IgD-negative memory B cell (primary cell): ENCODE measurements at regions not wholly inside any gene's neighbourhood (a gene's known extent, or its start where the extent isn't known, plus 50 kb on each side); places are given as distances from the start of the nearest gene placed in this dataset.
A peak's percentile ranks its signal among the peaks of the same experiment; 100 is the strongest.

Experiments
- H3K27ac Mint-ChIP-seq, 3 donors: one replicate each; pipeline ENCODE4 v1.8.0; 2020 to 2022; ENCODE audit warnings: mild to moderate bottlenecking in 3 of 3, mixed read lengths in 3 of 3, moderate library complexity in 1 of 3
- H3K27me3 Mint-ChIP-seq: one replicate; pipeline ENCODE4 v1.8.0; 2021; ENCODE audit warnings: mixed read lengths
- H3K36me3 Mint-ChIP-seq: one replicate; pipeline ENCODE4 v1.8.0; 2020; ENCODE audit warnings: mild to moderate bottlenecking, mixed read lengths
- H3K4me1 Mint-ChIP-seq, 3 donors: one replicate each; pipeline ENCODE4 v1.8.0; 2020 to 2022; ENCODE audit warnings: mixed read lengths in 3 of 3, mild to moderate bottlenecking in 1 of 3
- H3K4me3 Mint-ChIP-seq, 4 donors: one replicate each; pipeline ENCODE4 v1.8.0; 2020 to 2022; ENCODE audit warnings: mild to moderate bottlenecking in 4 of 4, mixed read lengths in 4 of 4, moderate library complexity in 3 of 4
- H3K9me3 Mint-ChIP-seq, 3 donors: one replicate each; pipeline ENCODE4 v1.8.0; 2020 to 2021; ENCODE audit warnings: mixed read lengths in 3 of 3, mild to moderate bottlenecking in 1 of 3

GRCh38 chrX:131778269-131779218, 234.7 kb downstream of the OR13H1 start:
- Mint-ChIP-seq H3K4me1 (peaks cover 4 to 7% (median 7%) of the 10 kb centered on the region in 3 donors), H3K27ac (peak overlapping the region; percentile 85 to 96 (median 95))

GRCh38 chrX:131779306-131779705, 235.4 kb downstream of the OR13H1 start:
- Mint-ChIP-seq H3K4me3 (peak overlapping the region; percentile 89 to 96 (median 92)), H3K27ac (peak overlapping the region; percentile 47 to 96 (median 85)), H3K27me3 (peaks cover 3% of the 10 kb centered on the region), H3K4me1 (peaks cover 4 to 9% (median 7%) of the 10 kb centered on the region in 3 donors), H3K9me3 (no peaks in the 10 kb centered on the region), H3K36me3 (no peaks in the 10 kb centered on the region)

More at GRCh38 chrX:131778269-131779218, 234.7 kb downstream of the OR13H1 start:
- Mint-ChIP-seq H3K36me3 (no peaks in the 10 kb centered on the region), H3K9me3 (no peaks in the 10 kb centered on the region), H3K4me3 (peak overlapping the region; percentile 89 to 96 (median 92)), H3K27me3 (peaks cover 3% of the 10 kb centered on the region)

- Mint-ChIP-seq H3K36me3 (no peaks in the 10 kb centered on the region), H3K4me3 (peak overlapping the region in 2 of 4 donors; percentile 91 to 96), H3K9me3 (no peaks in the 10 kb centered on the region), H3K4me1 (peaks cover 4 to 10% (median 7%) of the 10 kb centered on the region in 3 donors), H3K27me3 (peaks cover 3% of the 10 kb centered on the region), H3K27ac (peak overlapping the region; percentile 47 to 96 (median 85))
Measured at GRCh38 chrX:131779741-131780140, 235.9 kb downstream of the OR13H1 start.

- no peak overlapping the region for H3K27ac Mint-ChIP-seq
- H3K4me3 Mint-ChIP-seq, result no peak overlapping the region
- H3K4me1 Mint-ChIP-seq, result peaks cover 4 to 10% (median 7%) of the 10 kb centered on the region in 3 donors
- peaks cover 3% of the 10 kb centered on the region for H3K27me3 Mint-ChIP-seq
- no peaks in the 10 kb centered on the region for H3K9me3 Mint-ChIP-seq
- no peaks in the 10 kb centered on the region for H3K36me3 Mint-ChIP-seq
Measured at GRCh38 chrX:131782646-131783045, 238.8 kb downstream of the OR13H1 start.

- Mint-ChIP-seq H3K4me3 (peak overlapping the region; percentile 60 to 72 (median 64)), H3K27me3 (peaks cover 2% of the 10 kb centered on the region), H3K27ac (peak overlapping the region; percentile 4 to 56 (median 42)), H3K9me3 (no peaks in the 10 kb centered on the region), H3K36me3 (no peaks in the 10 kb centered on the region), H3K4me1 (peaks cover 1 to 6% (median 3%) of the 10 kb centered on the region in 3 donors)
Measured at GRCh38 chrX:131783555-131784308, 239.4 kb upstream of the STK26 start.

- no peaks in the 10 kb centered on the region for H3K9me3 Mint-ChIP-seq
- H3K27me3 Mint-ChIP-seq, result peaks cover 2% of the 10 kb centered on the region
- no peak overlapping the region for H3K4me3 Mint-ChIP-seq
- H3K4me1 Mint-ChIP-seq, result peaks cover 5 to 10% (median 8%) of the 10 kb centered on the region in 3 donors
- no peak overlapping the region for H3K27ac Mint-ChIP-seq
- no peaks in the 10 kb centered on the region for H3K36me3 Mint-ChIP-seq
Measured at GRCh38 chrX:131789664-131790063, 233.4 kb upstream of the STK26 start.

GRCh38 chrX:131791608-131792355, 231.3 kb upstream of the STK26 start:
- Mint-ChIP-seq H3K27ac (peak overlapping the region; percentile 93 to 99 (median 99)), H3K27me3 (peaks cover 4% of the 10 kb centered on the region), H3K36me3 (no peaks in the 10 kb centered on the region), H3K9me3 (no peaks in the 10 kb centered on the region), H3K4me3 (peak overlapping the region; percentile 94 to 100 (median 96)), H3K4me1 (peaks cover 5 to 10% (median 8%) of the 10 kb centered on the region in 3 donors)

GRCh38 chrX:131792356-131792749, 230.7 kb upstream of the STK26 start:
- Mint-ChIP-seq H3K27me3 (peaks cover 4% of the 10 kb centered on the region), H3K9me3 (no peaks in the 10 kb centered on the region), H3K4me1 (peaks cover 5 to 10% (median 8%) of the 10 kb centered on the region in 3 donors), H3K36me3 (no peaks in the 10 kb centered on the region), H3K4me3 (peak overlapping the region; percentile 94 to 100 (median 96)), H3K27ac (peak overlapping the region; percentile 93 to 99 (median 99))

- Mint-ChIP-seq H3K27ac (peak overlapping the region; percentile 93 to 99 (median 99)), H3K36me3 (no peaks in the 10 kb centered on the region), H3K4me1 (peaks cover 5 to 10% (median 8%) of the 10 kb centered on the region in 3 donors), H3K9me3 (no peaks in the 10 kb centered on the region), H3K4me3 (peak overlapping the region; percentile 94 to 100 (median 96)), H3K27me3 (peaks cover 2% of the 10 kb centered on the region)
Measured at GRCh38 chrX:131792789-131793462, 230.2 kb upstream of the STK26 start.

- H3K4me3 Mint-ChIP-seq, result peak overlapping the region; percentile 18 to 84 (median 54)
- peaks cover 5 to 10% (median 8%) of the 10 kb centered on the region in 3 donors for H3K4me1 Mint-ChIP-seq
- peaks cover 2% of the 10 kb centered on the region for H3K27me3 Mint-ChIP-seq
Measured at GRCh38 chrX:131795442-131796229, 227.5 kb upstream of the STK26 start.

GRCh38 chrX:131801066-131801465, 222.0 kb upstream of the STK26 start:
- Mint-ChIP-seq H3K4me1 (peaks cover 3 to 8% (median 5%) of the 10 kb centered on the region in 3 donors), H3K27me3 (peaks cover under 1% of the 10 kb centered on the region), H3K36me3 (no peaks in the 10 kb centered on the region), H3K4me3 (peak overlapping the region in 1 of 4 donors; percentile 11), H3K27ac (no peak overlapping the region), H3K9me3 (no peaks in the 10 kb centered on the region)

More at GRCh38 chrX:131795442-131796229, 227.5 kb upstream of the STK26 start:
- H3K36me3 Mint-ChIP-seq, result no peaks in the 10 kb centered on the region
- no peaks in the 10 kb centered on the region for H3K9me3 Mint-ChIP-seq
- H3K27ac Mint-ChIP-seq, result no peak overlapping the region

- H3K9me3 Mint-ChIP-seq, result no peaks in the 10 kb centered on the region
- H3K27ac Mint-ChIP-seq, result no peak overlapping the region
- H3K4me1 Mint-ChIP-seq, result peaks cover 3 to 8% (median 5%) of the 10 kb centered on the region in 3 donors
- peak overlapping the region in 1 of 4 donors; percentile 89 for H3K4me3 Mint-ChIP-seq
- no peaks in the 10 kb centered on the region for H3K36me3 Mint-ChIP-seq
- no peaks in the 10 kb centered on the region for H3K27me3 Mint-ChIP-seq
Measured at GRCh38 chrX:131801911-131802310, 221.2 kb upstream of the STK26 start.
